ENCODE measurements at regions not wholly inside any gene's neighbourhood (a gene's known extent, or its start where the extent isn't known, plus 50 kb on each side); places are given as distances from the start of the nearest gene placed in this dataset.

DNA sequence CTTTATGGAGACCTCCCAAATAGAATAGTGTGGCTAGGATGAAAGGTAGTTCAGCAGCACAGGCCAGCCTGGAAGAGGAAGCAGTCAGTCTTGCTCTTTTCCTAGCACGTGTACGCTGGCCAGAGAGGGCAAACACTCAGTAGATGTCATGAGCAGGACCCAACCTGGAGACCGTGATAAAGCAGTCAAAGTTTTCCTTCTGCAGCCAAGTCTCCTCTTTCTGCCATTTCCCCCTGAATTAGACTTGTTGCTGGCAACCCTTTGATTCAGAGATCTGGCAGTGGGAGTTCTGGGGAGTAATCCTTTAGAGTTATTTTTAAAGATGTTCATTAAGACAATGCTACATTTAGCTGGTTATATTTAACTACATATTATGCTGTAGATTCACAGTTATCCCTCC is 183.7 kb downstream of the EXOC5 start:
- Histone ChIP-seq H3K9ac (ENCODE audit: control insufficient read depth, extremely low read depth, insufficient read depth, low read length) (no peak overlapping the region), H3K79me2 (ENCODE audit: control insufficient read depth, insufficient read depth, low read length) (no peaks in the 10 kb centered on the region), H3K9me1 (ENCODE audit: control insufficient read depth, extremely low read depth, insufficient read depth, low read length) (no peaks in the 10 kb centered on the region), H2AFZ (ENCODE audit: control insufficient read depth, low read length) (no peak overlapping the region), H3K4me3 (ENCODE audit: control insufficient read depth in 2 of 3, extremely low read depth in 1 of 3, insufficient read depth in 2 of 3, low read depth in 1 of 3, low read length in 3 of 3) (no peak overlapping the region), H3K27ac (ENCODE audit: control insufficient read depth, insufficient read depth, low read length) (no peak overlapping the region), H3K36me3 (ENCODE audit: control insufficient read depth in 2 of 2, extremely low read depth in 1 of 2, insufficient read depth in 2 of 2, low read length in 2 of 2) (no peaks in the 10 kb centered on the region), H3K9me3 (ENCODE audit: control insufficient read depth, low read depth, low read length) (no peaks in the 10 kb centered on the region), H3K4me1 (ENCODE audit: control insufficient read depth, extremely low read depth, insufficient read depth, low read length) (no peaks in the 10 kb centered on the region), H4K20me1 (ENCODE audit: control insufficient read depth, extremely low read depth, insufficient read depth, low read length) (no peaks in the 10 kb centered on the region), H3K27me3 (ENCODE audit: control insufficient read depth, extremely low read depth, insufficient read depth, low read length) (no peaks in the 10 kb centered on the region), H3K4me2 (ENCODE audit: control insufficient read depth, extremely low read depth, insufficient read depth, low read depth, low read length) (no peak overlapping the region)
- no peak for FAIRE-seq
- TF ChIP-seq, protein P1, sequence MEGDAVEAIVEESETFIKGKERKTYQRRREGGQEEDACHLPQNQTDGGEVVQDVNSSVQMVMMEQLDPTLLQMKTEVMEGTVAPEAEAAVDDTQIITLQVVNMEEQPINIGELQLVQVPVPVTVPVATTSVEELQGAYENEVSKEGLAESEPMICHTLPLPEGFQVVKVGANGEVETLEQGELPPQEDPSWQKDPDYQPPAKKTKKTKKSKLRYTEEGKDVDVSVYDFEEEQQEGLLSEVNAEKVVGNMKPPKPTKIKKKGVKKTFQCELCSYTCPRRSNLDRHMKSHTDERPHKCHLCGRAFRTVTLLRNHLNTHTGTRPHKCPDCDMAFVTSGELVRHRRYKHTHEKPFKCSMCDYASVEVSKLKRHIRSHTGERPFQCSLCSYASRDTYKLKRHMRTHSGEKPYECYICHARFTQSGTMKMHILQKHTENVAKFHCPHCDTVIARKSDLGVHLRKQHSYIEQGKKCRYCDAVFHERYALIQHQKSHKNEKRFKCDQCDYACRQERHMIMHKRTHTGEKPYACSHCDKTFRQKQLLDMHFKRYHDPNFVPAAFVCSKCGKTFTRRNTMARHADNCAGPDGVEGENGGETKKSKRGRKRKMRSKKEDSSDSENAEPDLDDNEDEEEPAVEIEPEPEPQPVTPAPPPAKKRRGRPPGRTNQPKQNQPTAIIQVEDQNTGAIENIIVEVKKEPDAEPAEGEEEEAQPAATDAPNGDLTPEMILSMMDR (optimal IDR thresholded peaks at IDR 0.05 in 1 of 3, IDR thresholded peaks at IDR 0.05 in 1 of 3, conservative IDR thresholded peaks at IDR 0.05 in 1 of 3; ENCODE audit: extremely low read depth in 1 of 3, insufficient read depth in 2 of 3, low read length in 3 of 3): no peak
- TF ChIP-seq EZH2 (IDR thresholded peaks at IDR 0.05; ENCODE audit: low read length): no peak
- DNase-seq (ENCODE audit: low read depth, low spot score): no peak
- dilution Hi-C loops (cut with MboI; ENCODE audit: extremely low pct_ligation_motif_present, low sequenced_read_pairs): no loop called here

DNA sequence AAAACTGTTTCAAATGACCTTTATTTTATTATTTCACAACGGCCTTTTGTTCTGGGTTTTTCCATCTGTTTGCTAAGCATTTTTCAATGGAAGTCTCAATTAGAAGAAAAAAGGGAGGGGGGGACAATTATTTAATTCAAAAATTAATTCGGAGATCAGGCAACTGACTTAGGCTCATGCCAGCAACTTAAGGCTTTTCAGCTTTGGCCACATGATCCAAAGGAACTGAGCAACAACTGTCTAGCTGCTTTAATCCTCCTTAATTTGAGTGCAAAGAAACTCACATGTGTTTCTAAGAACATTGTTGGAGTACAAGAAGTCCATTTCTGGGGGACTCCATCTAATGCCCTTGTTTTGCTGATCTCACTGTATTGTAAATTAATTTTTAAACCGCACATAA is 188.0 kb downstream of the EXOC5 start:
- no peak for DNase-seq (ENCODE audit: low read depth, low spot score)
- H3K9me1 ChIP-seq (ENCODE audit: control insufficient read depth, extremely low read depth, insufficient read depth, low read length): no peaks in the 10 kb centered on the region
- H3K4me3 ChIP-seq (ENCODE audit: control insufficient read depth in 2 of 3, extremely low read depth in 1 of 3, insufficient read depth in 2 of 3, low read depth in 1 of 3, low read length in 3 of 3): no peak overlapping the region
- H2AFZ ChIP-seq (ENCODE audit: control insufficient read depth, low read length): no peak overlapping the region
- H3K4me1 ChIP-seq (ENCODE audit: control insufficient read depth, extremely low read depth, insufficient read depth, low read length): no peaks in the 10 kb centered on the region
- dilution Hi-C loops (cut with MboI; ENCODE audit: extremely low pct_ligation_motif_present, low sequenced_read_pairs): no loop called here
- no peaks in the 10 kb centered on the region for H3K9me3 ChIP-seq (ENCODE audit: control insufficient read depth, low read depth, low read length)
- no peak overlapping the region for H3K4me2 ChIP-seq (ENCODE audit: control insufficient read depth, extremely low read depth, insufficient read depth, low read depth, low read length)
- H3K9ac ChIP-seq (ENCODE audit: control insufficient read depth, extremely low read depth, insufficient read depth, low read length): no peak overlapping the region
- TF ChIP-seq, protein P1 (optimal IDR thresholded peaks at IDR 0.05 in 1 of 3, IDR thresholded peaks at IDR 0.05 in 1 of 3, conservative IDR thresholded peaks at IDR 0.05 in 1 of 3; ENCODE audit: extremely low read depth in 1 of 3, insufficient read depth in 2 of 3, low read length in 3 of 3): no peak
- TF ChIP-seq EZH2 (IDR thresholded peaks at IDR 0.05; ENCODE audit: low read length): no peak
- no peak for FAIRE-seq
- no peaks in the 10 kb centered on the region for H3K79me2 ChIP-seq (ENCODE audit: control insufficient read depth, insufficient read depth, low read length)
- H3K27ac ChIP-seq (ENCODE audit: control insufficient read depth, insufficient read depth, low read length): no peak overlapping the region
- no peaks in the 10 kb centered on the region for H3K36me3 ChIP-seq (ENCODE audit: control insufficient read depth in 2 of 2, extremely low read depth in 1 of 2, insufficient read depth in 2 of 2, low read length in 2 of 2)
- H3K27me3 ChIP-seq (ENCODE audit: control insufficient read depth, extremely low read depth, insufficient read depth, low read length): no peaks in the 10 kb centered on the region
- no peaks in the 10 kb centered on the region for H4K20me1 ChIP-seq (ENCODE audit: control insufficient read depth, extremely low read depth, insufficient read depth, low read length)

Measured in keratinocyte (primary cell).